Dendritic cell treated with granulocyte-macrophage colony-stimulating factor and Interleukin-4, amounts not matched to agents 40 ng/mL and 50 ng/mL, for 4 days (primary cell): ENCODE measurements at regions not wholly inside any gene's neighbourhood (a gene's known extent, or its start where the extent isn't known, plus 50 kb on each side); places are given as distances from the start of the nearest gene placed in this dataset.

Source experiments
- H3K27ac Mint-ChIP-seq: one replicate; pipeline ENCODE4 v1.8.0; 2022; ENCODE audit warnings: mild to moderate bottlenecking, mixed read lengths
- H3K27me3 Mint-ChIP-seq: one replicate; pipeline ENCODE4 v1.8.0; 2022; ENCODE audit warnings: mild to moderate bottlenecking, mixed read lengths
- H3K36me3 Mint-ChIP-seq: one replicate; pipeline ENCODE4 v1.8.0; 2022; ENCODE audit warnings: low read depth, mixed read lengths
- H3K4me1 Mint-ChIP-seq: one replicate; pipeline ENCODE4 v1.8.0; 2022; ENCODE audit warnings: low read depth, mixed read lengths
- H3K4me3 Mint-ChIP-seq: one replicate; pipeline ENCODE4 v1.8.0; 2022; ENCODE audit warnings: mild to moderate bottlenecking, moderate library complexity, mixed read lengths
- H3K9me3 Mint-ChIP-seq: one replicate; pipeline ENCODE4 v1.8.0; 2022; ENCODE audit warnings: mixed read lengths
- intact Hi-C: fragments of 100-400 bp; cut with micrococcal nuclease; formaldehyde crosslinking; loops from one replicate; pipeline ENCODE4 v1.15.0; 2022

GRCh38 chr11:114818382-114818781 is 140.1 kb downstream of the NXPE2 start:
- intact Hi-C loops: no loop called here
- Mint-ChIP-seq H3K9me3 (peaks cover under 1% of the 10 kb centered on the region), H3K4me3 (no peak overlapping the region), H3K36me3 (no peaks in the 10 kb centered on the region), H3K27ac (no peak overlapping the region), H3K27me3 (no peaks in the 10 kb centered on the region), H3K4me1 (no peaks in the 10 kb centered on the region)

GRCh38 chr11:114819028-114819427 is 140.7 kb downstream of the NXPE2 start:
- Mint-ChIP-seq H3K4me3 (no peak overlapping the region), H3K36me3 (no peaks in the 10 kb centered on the region), H3K4me1 (no peaks in the 10 kb centered on the region), H3K9me3 (peaks cover 6% of the 10 kb centered on the region), H3K27me3 (no peaks in the 10 kb centered on the region), H3K27ac (no peak overlapping the region)
- intact Hi-C loops: no loop called here

- Mint-ChIP-seq H3K27ac (no peak overlapping the region), H3K4me1 (no peaks in the 10 kb centered on the region), H3K4me3 (no peak overlapping the region), H3K36me3 (no peaks in the 10 kb centered on the region), H3K27me3 (no peaks in the 10 kb centered on the region), H3K9me3 (peaks cover 6% of the 10 kb centered on the region)
- intact Hi-C loops: no loop called here
Measured at GRCh38 chr11:114820621-114821020, 142.3 kb downstream of the NXPE2 start.

GRCh38 chr11:114821621-114822412 is 143.5 kb downstream of the NXPE2 start:
- no peak overlapping the region for H3K4me3 Mint-ChIP-seq
- H3K4me1 Mint-ChIP-seq: no peaks in the 10 kb centered on the region
- intact Hi-C loops: no loop called here
- H3K36me3 Mint-ChIP-seq: no peaks in the 10 kb centered on the region
- H3K27me3 Mint-ChIP-seq: no peaks in the 10 kb centered on the region
- no peak overlapping the region for H3K27ac Mint-ChIP-seq
- peaks cover 6% of the 10 kb centered on the region for H3K9me3 Mint-ChIP-seq

- H3K9me3 Mint-ChIP-seq: peaks cover 6% of the 10 kb centered on the region
- no peaks in the 10 kb centered on the region for H3K27me3 Mint-ChIP-seq
- intact Hi-C loops: no loop called here
- H3K36me3 Mint-ChIP-seq: no peaks in the 10 kb centered on the region
- no peak overlapping the region for H3K4me3 Mint-ChIP-seq
- H3K27ac Mint-ChIP-seq: no peak overlapping the region
- H3K4me1 Mint-ChIP-seq: no peaks in the 10 kb centered on the region
Measured at GRCh38 chr11:114826910-114827442, 148.6 kb downstream of the NXPE2 start.

GRCh38 chr11:114827736-114828135 is 149.4 kb downstream of the NXPE2 start:
- Mint-ChIP-seq H3K4me3 (no peak overlapping the region), H3K27me3 (no peaks in the 10 kb centered on the region), H3K27ac (no peak overlapping the region), H3K36me3 (no peaks in the 10 kb centered on the region), H3K9me3 (peaks cover 6% of the 10 kb centered on the region), H3K4me1 (no peaks in the 10 kb centered on the region)
- intact Hi-C loops: no loop called here

- Mint-ChIP-seq H3K27me3 (no peaks in the 10 kb centered on the region), H3K4me1 (no peaks in the 10 kb centered on the region), H3K4me3 (no peak overlapping the region), H3K36me3 (no peaks in the 10 kb centered on the region), H3K9me3 (no peaks in the 10 kb centered on the region), H3K27ac (no peak overlapping the region)
- intact Hi-C loops: no loop called here
Measured at GRCh38 chr11:114832532-114833125, 154.3 kb downstream of the NXPE2 start.

- Mint-ChIP-seq H3K4me1 (no peaks in the 10 kb centered on the region), H3K36me3 (no peaks in the 10 kb centered on the region), H3K9me3 (peaks cover 14% of the 10 kb centered on the region), H3K27ac (no peak overlapping the region), H3K27me3 (no peaks in the 10 kb centered on the region), H3K4me3 (no peak overlapping the region)
- intact Hi-C loops: no loop called here
Measured at GRCh38 chr11:114836161-114836560, 157.8 kb downstream of the NXPE2 start.

GRCh38 chr11:114844896-114845295 is 166.6 kb downstream of the NXPE2 start:
- Mint-ChIP-seq H3K36me3 (no peaks in the 10 kb centered on the region), H3K4me3 (no peak overlapping the region), H3K27me3 (no peaks in the 10 kb centered on the region), H3K9me3 (no peaks in the 10 kb centered on the region), H3K4me1 (no peaks in the 10 kb centered on the region), H3K27ac (no peak overlapping the region)
- intact Hi-C loops: no loop called here

GRCh38 chr11:114845766-114846415 is 167.6 kb downstream of the NXPE2 start:
- no peaks in the 10 kb centered on the region for H3K36me3 Mint-ChIP-seq
- intact Hi-C loops: no loop called here
- H3K27me3 Mint-ChIP-seq: no peaks in the 10 kb centered on the region
- no peaks in the 10 kb centered on the region for H3K9me3 Mint-ChIP-seq
- no peak overlapping the region for H3K4me3 Mint-ChIP-seq
- H3K27ac Mint-ChIP-seq: no peak overlapping the region
- H3K4me1 Mint-ChIP-seq: no peaks in the 10 kb centered on the region

GRCh38 chr11:114846416-114846791 is 168.1 kb downstream of the NXPE2 start:
- Mint-ChIP-seq H3K36me3 (no peaks in the 10 kb centered on the region), H3K4me3 (no peak overlapping the region), H3K9me3 (no peaks in the 10 kb centered on the region), H3K27me3 (no peaks in the 10 kb centered on the region), H3K4me1 (no peaks in the 10 kb centered on the region), H3K27ac (no peak overlapping the region)
- intact Hi-C loops: no loop called here

- H3K4me1 Mint-ChIP-seq: no peaks in the 10 kb centered on the region
- no peaks in the 10 kb centered on the region for H3K36me3 Mint-ChIP-seq
- no peak overlapping the region for H3K27ac Mint-ChIP-seq
- no peaks in the 10 kb centered on the region for H3K27me3 Mint-ChIP-seq
- H3K9me3 Mint-ChIP-seq: no peaks in the 10 kb centered on the region
- no peak overlapping the region for H3K4me3 Mint-ChIP-seq
- intact Hi-C loops: no loop called here
Measured at GRCh38 chr11:114847306-114847975, 169.1 kb downstream of the NXPE2 start.

- intact Hi-C loops: no loop called here
- no peak overlapping the region for H3K27ac Mint-ChIP-seq
- H3K27me3 Mint-ChIP-seq: no peaks in the 10 kb centered on the region
- no peaks in the 10 kb centered on the region for H3K9me3 Mint-ChIP-seq
- H3K4me3 Mint-ChIP-seq: no peak overlapping the region
- H3K4me1 Mint-ChIP-seq: no peaks in the 10 kb centered on the region
- no peaks in the 10 kb centered on the region for H3K36me3 Mint-ChIP-seq
Measured at GRCh38 chr11:114848027-114848426, 169.7 kb downstream of the NXPE2 start.

- H3K27me3 Mint-ChIP-seq: no peaks in the 10 kb centered on the region
Measured at GRCh38 chr11:114857281-114857680, 179.0 kb downstream of the NXPE2 start.

More at GRCh38 chr11:114857281-114857680, 179.0 kb downstream of the NXPE2 start:
- Mint-ChIP-seq H3K36me3 (no peaks in the 10 kb centered on the region), H3K4me3 (no peak overlapping the region), H3K9me3 (peaks cover 10% of the 10 kb centered on the region), H3K27ac (no peak overlapping the region), H3K4me1 (no peaks in the 10 kb centered on the region)
- intact Hi-C loops: no loop called here
